CD4-positive, alpha-beta T cell treated with Interleukin-12 subunit alpha and Interleukin-12 subunit beta, for 1 hour (primary cell): ENCODE measurements at regions not wholly inside any gene's neighbourhood (a gene's known extent, or its start where the extent isn't known, plus 50 kb on each side); places are given as distances from the start of the nearest gene placed in this dataset.

Source experiments
- DNase-seq: peaks from one replicate; pipeline ENCODE4 v3.0.0-alpha.2; 2020

DNA sequence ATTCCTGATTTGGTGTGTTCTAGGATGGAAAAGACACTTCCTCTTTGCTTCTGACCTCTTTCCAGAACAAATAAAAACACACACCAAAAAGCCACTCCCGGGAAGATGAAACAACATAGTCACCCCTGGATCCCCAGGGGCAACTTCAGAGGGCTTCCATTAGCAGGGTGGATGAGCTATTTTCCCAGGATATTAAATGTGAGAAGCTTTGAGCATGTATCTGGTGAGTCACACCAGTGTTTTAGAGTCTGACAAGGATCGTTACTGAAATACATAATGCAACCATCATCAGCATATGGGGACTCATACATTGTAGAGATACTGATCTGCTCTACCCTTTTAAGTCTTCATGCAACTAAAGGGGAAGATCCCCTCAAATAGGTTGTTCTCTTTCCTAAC is 115.5 kb upstream of the ZNF438 start:
- DNase-seq, result no peak

DNA sequence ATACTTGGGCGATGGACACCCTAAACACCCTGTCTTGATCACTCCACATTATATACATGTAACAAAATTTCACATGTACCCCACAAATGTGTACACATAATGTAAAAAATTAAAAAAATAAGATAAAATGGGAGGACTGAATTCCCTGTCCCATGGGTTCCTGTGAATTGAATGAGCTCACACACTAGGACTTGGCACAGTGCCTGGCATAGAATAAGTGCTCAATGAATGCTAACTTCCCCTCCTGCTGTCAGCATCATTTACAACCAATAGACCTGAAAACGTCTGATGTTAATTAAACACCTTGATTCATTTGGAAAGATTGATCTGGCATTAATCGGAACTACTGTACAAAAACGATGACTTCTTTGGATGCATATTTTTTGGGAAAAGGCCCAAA is 117.3 kb upstream of the ZNF438 start:
- DNase-seq, result no peak

- no peak for DNase-seq
These were observed 118.3 kb upstream of the ZNF438 start for GRCh38 chr10:31149835-31150512.

DNA sequence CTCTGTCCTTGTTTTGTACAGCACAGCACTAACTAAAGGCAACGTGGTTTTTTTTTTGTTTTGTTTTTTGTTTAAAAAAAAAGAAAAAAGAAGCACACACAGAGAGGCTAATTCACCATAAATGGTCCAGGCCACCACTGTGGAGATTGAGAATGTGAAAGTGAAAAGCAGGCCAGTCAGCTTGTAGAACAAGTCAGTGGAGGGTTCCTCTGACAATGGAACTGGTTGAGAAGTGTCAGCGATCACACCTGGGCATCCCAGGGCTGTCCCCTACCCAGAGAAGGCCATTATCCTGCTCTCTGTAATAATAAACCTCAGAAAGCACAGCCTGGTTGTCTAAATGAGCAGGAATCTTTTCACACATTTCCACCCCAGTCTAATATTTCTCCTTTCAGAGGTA is 119.6 kb upstream of the ZNF438 start:
- DNase-seq, result no peak

DNA sequence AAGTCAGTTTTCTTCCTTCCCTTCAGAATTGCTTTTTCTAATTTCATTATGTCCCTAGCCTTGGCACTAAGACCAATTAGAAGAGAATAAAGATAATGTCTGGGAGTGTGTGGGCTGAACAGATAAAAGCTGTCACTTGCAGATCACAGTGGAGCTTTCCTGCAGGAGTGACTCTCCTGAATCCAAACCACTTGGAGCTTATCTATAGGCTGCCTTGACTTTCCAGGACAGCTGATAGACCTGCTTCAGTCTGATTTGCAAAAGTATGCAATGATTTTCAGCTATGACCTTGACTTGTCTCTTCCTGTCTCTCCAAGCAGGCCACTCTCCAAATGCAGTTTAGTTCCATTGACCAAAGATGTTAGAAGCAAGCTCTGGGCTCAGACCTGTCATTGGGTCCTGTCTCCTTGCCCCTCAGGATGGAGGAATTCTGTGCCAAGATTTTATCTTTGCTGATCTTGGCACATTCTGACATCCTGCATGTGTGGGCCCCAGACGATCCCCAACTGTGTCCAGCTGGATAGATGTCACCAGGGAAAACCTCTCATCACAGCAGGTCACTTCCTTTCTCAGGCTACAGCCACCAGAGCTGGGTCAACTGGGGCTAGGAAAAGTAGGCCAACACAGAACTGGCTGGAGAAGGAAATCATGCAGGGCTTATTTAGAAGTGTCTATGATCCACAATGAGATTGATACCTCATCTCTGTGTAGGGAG is 120.9 kb upstream of the ZNF438 start:
- no peak for DNase-seq

GRCh38 chr10:31153161-31153560 is 121.5 kb upstream of the ZNF438 start:
- no peak for DNase-seq

DNA sequence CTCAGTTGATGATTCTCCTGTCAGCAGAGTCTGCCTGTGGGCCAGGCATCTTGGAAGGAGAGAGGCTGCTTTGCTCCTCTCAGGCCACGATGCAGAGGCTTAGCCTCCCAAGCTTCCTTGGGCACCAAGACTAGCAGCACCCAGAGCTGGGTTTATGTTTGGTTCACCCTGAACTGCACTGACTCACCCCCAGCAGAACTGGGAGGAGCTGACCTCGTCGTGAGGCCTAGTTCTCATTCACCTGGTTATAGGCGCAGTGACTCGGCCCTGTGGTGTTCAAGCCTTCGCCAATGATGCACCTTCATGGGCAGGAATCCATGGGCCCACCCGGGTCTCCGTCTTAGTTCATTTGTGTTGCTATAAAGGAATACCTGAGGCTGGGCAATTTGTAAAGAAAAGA is 122.0 kb upstream of the ZNF438 start:
- DNase-seq, result no peak

DNA sequence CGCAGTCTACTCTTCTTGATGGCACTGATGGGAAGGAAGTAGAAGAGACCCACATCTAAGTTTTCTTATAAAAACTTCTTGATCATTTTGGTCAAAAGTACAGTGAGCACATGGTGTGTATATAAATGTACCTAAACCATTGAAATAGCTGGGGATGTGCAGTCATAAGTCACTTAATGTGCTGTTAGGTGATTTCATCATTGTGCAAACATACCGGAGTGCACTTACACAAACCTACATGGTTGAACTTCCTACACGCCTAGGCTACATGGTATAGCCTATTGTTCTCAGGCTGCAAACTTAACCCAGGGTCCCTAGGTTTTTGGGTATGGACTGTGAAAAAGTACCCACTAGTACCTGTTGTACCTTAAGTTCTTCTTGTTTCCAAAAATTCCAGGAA is 123.3 kb upstream of the ZNF438 start:
- DNase-seq, result no peak

DNA sequence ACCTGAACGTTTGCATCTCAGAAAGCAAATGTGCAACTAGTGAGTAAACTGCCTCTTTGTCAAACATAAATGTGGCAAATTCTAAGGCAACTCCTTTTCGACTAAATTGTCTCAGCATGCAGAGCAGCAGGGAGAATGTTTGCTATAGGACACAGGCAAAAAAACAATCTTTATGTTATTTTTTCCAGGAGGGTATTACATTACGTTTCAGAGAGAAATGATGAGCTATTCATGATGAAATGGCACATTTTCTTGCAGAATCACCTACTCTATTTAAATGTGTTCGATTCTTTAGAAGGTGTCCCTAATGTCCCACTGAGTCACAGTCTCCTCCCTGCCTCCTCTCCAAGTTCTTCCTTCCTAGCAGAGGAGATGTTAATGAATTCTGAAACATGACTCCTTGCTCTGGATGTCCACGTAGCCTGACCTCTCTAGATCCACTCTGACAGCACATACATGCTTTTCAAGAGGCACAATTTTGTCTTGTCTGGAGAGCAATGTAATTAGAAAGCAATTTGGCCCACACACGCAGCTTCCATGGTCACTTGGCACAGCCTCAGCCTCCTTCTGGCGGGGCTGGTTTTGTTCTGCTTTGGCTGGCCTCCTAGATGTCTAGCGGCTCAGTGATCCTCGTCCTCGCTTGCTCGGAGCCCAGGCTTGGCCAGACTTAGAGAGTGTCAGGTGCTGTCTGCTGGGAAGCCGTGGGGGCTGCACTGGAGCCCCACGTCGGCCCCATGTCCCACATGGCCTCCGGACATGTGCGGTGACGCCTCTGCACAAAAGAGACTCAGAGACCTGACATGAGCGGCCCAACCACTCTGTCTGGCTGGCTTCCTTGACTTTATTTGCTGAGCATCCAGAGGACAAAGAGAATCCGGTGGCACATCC is 125.7 kb upstream of the ZNF438 start:
- no peak for DNase-seq

DNA sequence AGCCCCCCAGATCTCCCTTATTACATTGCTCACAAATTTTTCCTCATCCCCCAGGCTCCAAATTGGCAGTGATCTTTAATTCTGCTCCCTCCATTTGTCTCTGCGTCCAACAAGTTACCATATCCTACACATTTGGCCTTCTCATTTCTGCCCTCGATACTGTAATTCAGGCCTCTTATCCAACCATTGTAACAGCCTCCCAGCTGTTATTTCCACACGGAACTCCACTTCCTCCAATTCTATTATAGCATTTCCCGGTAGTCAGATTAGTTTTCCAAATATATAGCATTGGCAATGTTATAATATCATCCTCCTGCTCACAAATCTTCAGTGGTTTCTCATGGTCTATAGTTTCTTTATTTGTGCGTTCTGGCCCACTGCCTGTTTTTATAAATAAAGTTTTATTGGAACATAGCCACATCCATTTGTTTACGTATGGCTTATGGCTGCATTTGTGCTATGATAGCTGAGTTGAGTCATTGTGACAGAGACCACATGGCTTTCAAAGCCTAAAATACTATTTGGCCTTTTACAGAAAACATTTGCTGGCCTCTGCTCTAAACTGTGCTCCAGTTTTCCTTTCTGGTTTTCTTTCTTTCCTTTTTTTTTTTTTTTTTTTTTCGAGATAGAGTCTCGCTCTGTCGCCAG is 126.5 kb upstream of the ZNF438 start:
- no peak for DNase-seq

DNA sequence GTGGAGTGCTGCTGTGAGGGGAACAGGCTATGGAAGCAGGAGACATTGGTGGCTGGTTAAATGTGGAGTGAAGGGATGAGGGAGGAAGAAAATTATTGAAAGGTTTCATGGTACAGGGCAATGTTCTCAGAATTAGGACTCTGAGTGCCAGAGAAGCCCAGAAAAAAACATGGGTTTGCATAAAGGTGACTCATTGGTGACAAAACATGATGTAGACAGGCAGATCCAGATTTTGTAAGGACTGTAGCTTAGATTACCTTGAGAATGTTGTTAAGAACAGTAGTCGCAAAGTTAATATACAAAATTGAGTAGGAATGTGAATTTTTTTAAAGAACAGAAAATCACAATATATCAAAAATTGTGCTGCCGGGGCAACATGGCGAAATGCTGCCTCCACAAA is 134.9 kb upstream of the ZNF438 start:
- DNase-seq, result no peak

DNA sequence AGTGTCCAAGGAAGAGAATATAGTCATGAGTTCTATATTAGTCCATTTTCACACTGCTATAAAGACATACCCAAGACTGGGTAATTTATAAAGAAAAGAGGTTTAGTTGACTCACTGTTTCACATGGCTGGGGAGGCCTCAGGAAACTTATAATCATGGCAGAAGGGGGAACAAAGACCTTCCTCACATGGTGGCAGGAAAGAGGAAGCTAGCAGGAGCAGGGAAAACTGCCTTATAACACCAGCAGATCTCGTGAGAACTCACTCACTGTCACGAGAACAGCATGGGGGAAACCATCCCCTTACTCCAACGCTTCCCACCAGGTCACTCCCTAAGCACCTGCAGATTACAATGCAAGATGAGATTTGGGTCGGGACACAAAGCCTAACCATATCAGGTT is 139.0 kb upstream of the ZNF438 start:
- DNase-seq, result no peak

DNA sequence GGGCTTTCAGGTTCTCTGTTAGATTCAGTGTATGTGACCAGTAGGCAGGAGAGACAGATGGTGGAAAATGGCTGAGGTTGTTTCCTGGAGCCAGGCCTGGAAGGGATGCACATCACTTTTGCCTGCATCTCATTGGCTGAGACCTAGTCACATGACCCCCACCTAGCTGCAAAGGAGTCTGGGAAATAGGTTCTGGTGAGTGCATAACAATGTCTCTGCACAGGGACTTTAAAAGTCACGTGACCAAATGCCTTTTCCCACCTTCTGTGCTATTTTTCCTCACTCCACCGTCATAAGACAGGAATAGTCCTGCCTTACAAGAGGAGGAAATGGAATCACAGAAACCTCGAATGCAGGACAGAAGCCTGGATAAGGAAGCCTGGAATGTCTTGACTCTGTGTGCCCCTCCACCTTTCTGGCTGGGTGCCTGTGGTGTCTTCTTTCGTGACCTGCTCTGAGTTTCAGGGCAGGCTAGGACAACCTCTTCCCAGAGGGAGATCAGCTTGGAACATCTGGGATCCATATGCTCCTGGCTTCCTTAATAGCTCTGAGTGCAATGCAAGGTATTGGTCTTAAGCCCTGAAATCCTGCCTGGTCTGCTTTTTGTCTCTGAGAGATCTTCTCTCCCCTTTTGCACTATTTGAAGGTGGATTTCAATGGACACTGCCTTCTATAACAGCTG is 139.9 kb upstream of the ZNF438 start:
- no peak for DNase-seq

GRCh38 chr10:31172925-31173324 is 141.3 kb upstream of the ZNF438 start:
- no peak for DNase-seq

DNA sequence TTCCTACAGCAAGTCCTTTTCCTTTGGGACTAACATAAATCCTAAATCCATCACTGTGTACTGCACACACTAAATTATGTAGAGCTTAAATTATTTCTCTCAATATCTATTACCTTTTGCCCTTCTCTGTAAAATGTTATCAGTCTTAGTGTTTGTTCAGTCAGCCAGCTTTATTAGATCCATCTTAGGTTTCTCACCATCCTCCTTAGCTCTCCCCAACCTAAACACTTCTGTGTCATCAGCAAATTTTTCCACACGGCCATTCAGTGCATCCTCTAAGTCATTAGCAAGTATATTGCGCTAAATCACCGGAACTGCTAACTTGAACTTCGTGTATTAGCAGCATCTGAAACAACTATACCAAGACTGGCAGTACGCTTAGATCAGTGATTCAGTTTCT is 142.1 kb upstream of the ZNF438 start:
- DNase-seq, result no peak

- DNase-seq, result no peak
These were observed 139.8 kb upstream of the ZEB1 start for GRCh38 chr10:31179091-31179680.

DNA sequence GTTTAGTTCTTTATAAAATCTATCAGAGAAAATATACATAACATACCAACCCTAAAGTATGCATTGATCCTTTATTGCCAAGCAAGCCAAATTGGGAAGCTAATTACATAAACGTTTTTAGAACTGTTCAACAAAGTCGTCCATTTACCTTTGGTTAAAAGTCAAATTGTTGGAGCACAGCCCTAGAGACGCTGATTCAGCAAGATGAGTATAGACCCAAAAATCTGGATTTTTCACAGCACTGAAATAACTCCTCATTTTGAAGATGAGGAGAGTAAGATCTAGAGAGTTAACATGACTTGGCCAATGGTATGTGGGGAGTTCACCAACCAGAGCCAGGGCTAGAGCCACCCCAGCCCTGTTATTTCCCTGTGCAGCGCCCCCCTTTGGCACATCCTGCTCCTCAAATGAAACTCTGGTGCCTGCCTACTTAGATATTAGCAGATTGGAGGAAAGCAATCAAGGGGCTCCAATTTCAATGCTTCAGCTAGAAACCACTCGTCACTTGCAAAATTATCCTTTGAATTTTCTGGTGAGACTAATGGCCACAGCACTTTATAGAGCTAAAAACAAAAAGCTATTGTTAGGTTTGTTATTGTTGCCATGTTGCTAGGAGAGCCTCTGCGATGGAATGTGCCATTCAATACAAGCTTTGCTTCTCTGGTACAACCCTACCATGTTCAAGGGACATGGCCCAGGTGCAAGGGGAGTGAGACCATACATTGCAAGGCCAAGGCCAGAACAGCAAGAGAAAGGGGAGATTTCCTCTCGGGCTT is 132.6 kb upstream of the ZEB1 start:
- no peak for DNase-seq

GRCh38 chr10:31187182-31187581 is 131.8 kb upstream of the ZEB1 start:
- DNase-seq, result no peak

GRCh38 chr10:31187607-31188210 is 131.3 kb upstream of the ZEB1 start:
- DNase-seq, result no peak

DNA sequence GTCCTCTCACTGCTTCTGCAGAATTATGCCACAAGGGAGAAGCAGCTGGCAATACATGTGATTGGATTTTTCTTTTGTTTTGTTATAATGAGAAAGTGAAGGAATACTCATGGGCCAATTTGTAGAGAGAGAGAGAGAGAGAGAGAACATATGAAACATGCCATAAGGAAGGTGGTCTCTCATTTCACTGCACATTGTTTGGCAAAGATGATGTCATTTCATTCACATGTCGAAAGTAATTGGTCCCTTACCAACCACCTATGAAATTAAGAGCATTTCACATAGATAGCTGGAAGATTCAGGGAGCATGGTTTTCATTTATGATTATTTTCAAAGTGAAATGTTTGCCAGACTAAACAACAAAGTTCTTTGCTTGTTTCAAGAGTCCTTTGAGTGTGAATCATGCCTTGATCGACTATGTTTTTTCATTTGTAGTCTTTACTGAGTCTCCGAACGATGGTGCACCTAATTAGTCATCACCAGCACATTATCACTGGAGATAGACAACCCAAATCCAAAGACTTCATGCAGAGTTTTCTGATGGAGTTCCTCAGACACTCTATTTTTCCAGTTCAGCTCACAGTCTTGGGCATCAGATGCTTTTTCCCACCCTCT is 130.1 kb upstream of the ZEB1 start:
- DNase-seq, result no peak

DNA sequence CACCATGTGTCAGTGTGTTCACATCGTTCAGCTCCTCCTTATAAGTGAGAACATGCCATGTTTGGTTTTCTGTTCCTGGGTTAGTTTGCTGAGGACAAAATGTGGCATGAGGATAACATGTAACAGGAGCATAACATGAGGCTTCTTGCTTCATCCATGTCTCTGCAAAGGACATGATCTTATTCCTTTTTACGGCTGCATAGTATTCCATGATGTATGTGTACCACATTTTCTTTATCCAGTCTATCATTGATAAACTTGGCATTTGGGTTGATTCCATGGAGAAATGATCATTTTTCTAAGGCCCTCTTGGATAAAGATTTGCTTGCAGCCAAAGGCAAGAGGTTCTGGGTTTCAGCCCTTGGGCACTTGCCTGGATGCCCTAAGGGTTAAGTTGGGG is 128.5 kb upstream of the ZEB1 start:
- DNase-seq, result no peak
